Stimulated activated naive CD8-positive, alpha-beta T cell treated with anti-CD3 and anti-CD28 coated beads, Interleukin-15, amount 100 ng/mL, for 72 hours (primary cell): ENCODE measurements at regions not wholly inside any gene's neighbourhood (a gene's known extent, or its start where the extent isn't known, plus 50 kb on each side); places are given as distances from the start of the nearest gene placed in this dataset.

Experiments
- ATAC-seq: fragments of 150-1000 bp; cut with Tn5 transposase; 2 replicates; pipeline ENCODE4 v1.10.0; 2021; ENCODE audit warnings: mild to moderate bottlenecking, moderate library complexity
- DNase-seq, 2 donors: peaks; one replicate each; pipeline ENCODE4 v3.0.0; 2021 to 2022
- H3K27ac Mint-ChIP-seq, 2 donors: one replicate each; pipeline ENCODE4 v1.8.0; 2022; ENCODE audit warnings: mild to moderate bottlenecking in 2 of 2, mixed read lengths in 2 of 2, moderate library complexity in 2 of 2
- H3K27me3 Mint-ChIP-seq: one replicate; pipeline ENCODE4 v1.8.0; 2022; ENCODE audit warnings: mixed read lengths
- H3K4me1 Mint-ChIP-seq: one replicate; pipeline ENCODE4 v1.8.0; 2022; ENCODE audit warnings: mild to moderate bottlenecking, mixed read lengths
- H3K4me3 Mint-ChIP-seq, 2 donors: one replicate each; pipeline ENCODE4 v1.8.0; 2022; ENCODE audit warnings: mild to moderate bottlenecking in 2 of 2, mixed read lengths in 2 of 2, moderate library complexity in 1 of 2
- H3K9me3 Mint-ChIP-seq, 2 donors: one replicate each; pipeline ENCODE4 v1.8.0; 2022; ENCODE audit warnings: mixed read lengths in 2 of 2

DNA sequence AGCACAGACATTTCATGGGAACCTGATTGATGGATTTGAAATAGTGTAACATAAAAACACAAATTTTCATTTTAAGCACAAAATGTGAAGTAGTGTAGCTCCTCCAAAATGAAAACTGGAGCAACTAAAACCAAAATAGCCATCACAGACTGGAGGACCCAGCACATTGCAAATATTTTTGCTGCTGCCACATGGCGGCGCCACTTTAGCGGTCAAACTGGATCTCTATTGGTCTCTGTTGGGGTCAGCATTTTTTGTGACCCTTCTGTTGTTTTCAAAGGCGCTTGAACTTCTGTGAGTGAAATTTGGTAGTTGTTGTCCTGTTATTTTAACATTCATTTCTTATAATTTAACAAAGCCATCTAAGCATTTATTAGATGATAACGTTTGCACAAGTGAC is 259.9 kb downstream of the IL20RB start:
- no peaks in the 10 kb centered on the region for H3K27me3 Mint-ChIP-seq
- no peak overlapping the region for H3K4me3 Mint-ChIP-seq
- no peaks in the 10 kb centered on the region for H3K4me1 Mint-ChIP-seq
- H3K27ac Mint-ChIP-seq, result no peak overlapping the region
- H3K9me3 Mint-ChIP-seq, result peaks cover 7 to 11% of the 10 kb centered on the region in 2 donors
- no peak for ATAC-seq
- DNase-seq, result no peak

DNA sequence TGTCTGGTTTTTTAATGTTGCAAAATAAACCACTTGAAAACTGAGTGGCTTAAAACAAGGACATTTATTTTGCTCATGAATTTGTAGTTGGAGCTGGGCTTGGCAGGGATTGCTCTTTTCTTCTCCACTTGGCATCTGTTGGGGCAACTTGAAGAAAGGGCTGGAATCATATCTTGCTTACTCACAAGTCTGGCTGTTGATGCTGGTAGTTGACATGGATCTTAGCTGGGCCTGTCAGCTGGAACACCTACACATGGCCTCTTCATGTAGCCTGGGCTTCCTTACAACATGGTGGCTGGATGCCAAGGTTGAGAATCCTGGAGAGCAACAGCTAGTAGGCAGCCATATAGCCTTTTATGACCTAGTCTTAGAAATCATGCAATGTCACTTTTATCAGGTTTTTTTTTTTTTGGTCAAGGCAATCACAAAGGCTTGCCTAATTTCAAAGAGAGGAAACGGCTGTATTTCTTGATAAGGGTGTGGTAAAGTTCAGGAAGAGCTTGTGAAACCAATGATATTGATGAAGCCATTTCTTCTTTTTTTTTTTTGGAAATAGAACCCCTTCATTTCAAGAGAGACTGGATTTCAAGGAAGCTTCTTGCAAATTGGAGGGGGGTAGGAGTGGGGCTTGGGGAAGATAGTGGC is 262.1 kb downstream of the IL20RB start:
- Mint-ChIP-seq H3K27me3 (no peaks in the 10 kb centered on the region), H3K4me3 (no peak overlapping the region), H3K4me1 (no peaks in the 10 kb centered on the region), H3K27ac (no peak overlapping the region), H3K9me3 (peaks cover 7 to 11% of the 10 kb centered on the region in 2 donors)
- ATAC-seq (no peak), DNase-seq (no peak)

GRCh38 chr3:137222736-137223225 is 265.0 kb downstream of the IL20RB start:
- no peak overlapping the region for H3K27ac Mint-ChIP-seq
- ATAC-seq (no peak), DNase-seq (no peak)
- H3K4me3 Mint-ChIP-seq, result no peak overlapping the region
- H3K27me3 Mint-ChIP-seq, result peaks cover 11% of the 10 kb centered on the region
- H3K9me3 Mint-ChIP-seq, result peaks cover 7% of the 10 kb centered on the region in 2 donors
- no peaks in the 10 kb centered on the region for H3K4me1 Mint-ChIP-seq

DNA sequence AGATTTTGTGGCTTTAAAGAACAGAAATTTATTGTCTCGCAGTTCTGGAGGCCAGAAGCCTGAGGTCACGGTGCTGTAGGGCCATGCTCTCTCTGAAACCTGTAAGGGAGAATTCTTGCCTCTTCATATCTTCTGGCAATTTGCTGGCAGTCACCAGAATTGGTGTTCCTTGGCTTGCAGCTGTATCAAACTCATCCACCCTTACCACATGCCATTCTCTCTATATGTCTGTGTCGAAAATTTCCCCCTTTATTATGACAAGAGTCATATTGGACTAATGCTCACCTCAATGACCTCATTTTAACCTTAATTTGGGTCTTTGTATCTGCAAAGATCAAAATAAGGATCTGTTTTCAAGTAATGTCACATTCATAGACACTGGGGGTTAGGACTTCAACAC is 266.7 kb downstream of the IL20RB start:
- H3K27ac Mint-ChIP-seq, result no peak overlapping the region
- H3K4me3 Mint-ChIP-seq, result no peak overlapping the region
- H3K4me1 Mint-ChIP-seq, result no peaks in the 10 kb centered on the region
- peaks cover 3 to 7% of the 10 kb centered on the region in 2 donors for H3K9me3 Mint-ChIP-seq
- H3K27me3 Mint-ChIP-seq, result peaks cover 23% of the 10 kb centered on the region
- no peak for DNase-seq
- ATAC-seq, result no peak

GRCh38 chr3:137242836-137243400 is 285.1 kb downstream of the IL20RB start:
- no peak for ATAC-seq
- Mint-ChIP-seq H3K9me3 (peaks cover 0 to 7% of the 10 kb centered on the region in 2 donors), H3K4me3 (no peak overlapping the region), H3K27ac (no peak overlapping the region), H3K4me1 (no peaks in the 10 kb centered on the region), H3K27me3 (peaks cover 4% of the 10 kb centered on the region)
- DNase-seq, result no peak

DNA sequence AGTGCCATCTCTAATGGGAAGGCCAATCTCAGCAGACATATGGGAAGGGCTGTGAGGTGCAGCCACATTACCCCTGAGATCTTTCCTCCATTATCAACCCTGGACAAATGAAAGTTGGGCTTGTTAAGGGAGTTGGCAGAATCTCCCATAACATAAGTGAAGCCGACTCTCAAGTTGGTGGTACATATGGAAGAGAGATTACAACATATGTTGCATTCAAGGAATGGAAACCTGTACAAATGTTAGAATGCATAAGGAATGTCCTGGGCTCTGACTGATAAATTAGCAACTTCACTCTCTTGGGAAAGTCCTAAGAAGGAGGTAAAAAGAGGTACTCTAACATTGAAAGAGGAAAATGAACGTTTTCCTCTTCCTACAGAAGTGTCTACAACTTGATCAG is 288.7 kb downstream of the IL20RB start:
- no peak overlapping the region for H3K27ac Mint-ChIP-seq
- H3K9me3 Mint-ChIP-seq, result peaks cover 0 to 16% of the 10 kb centered on the region in 2 donors

DNA sequence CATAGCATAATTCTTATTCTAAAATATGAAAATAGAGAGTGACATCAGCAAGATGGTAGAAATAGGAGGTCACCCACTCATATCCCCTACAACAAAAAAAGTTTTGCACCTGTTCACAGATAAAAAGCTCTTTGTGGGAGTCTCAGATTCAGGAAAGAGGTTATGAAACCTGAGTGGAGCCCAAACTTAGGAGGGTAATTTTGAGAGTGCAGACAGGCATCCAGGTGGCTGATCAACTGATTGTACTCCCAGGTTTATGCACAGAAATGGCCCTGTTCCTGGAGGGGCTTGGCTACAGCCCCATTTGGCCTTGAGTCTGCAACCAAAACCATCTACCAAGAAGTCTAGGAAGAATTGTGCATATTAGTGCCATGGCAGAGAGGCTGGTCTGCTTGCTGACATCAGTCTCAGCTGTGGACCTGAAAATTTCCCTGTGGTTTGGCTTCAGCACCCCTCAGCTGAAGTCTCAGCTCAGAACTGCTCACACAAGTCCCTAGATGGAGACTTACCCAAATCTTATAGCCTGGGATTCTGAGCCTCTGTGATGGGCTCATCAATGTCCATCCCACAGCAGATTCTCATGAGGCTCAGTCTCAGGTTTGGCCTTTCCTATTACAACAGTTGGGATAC is 291.6 kb downstream of the IL20RB start:
- Mint-ChIP-seq H3K27ac (no peak overlapping the region), H3K4me1 (no peaks in the 10 kb centered on the region), H3K27me3 (no peaks in the 10 kb centered on the region), H3K4me3 (no peak overlapping the region), H3K9me3 (peaks cover 0 to 27% of the 10 kb centered on the region in 2 donors)
- DNase-seq (no peak), ATAC-seq (no peak)

More for the DNA sequence above, 288.7 kb downstream of the IL20RB start:
- no peaks in the 10 kb centered on the region for H3K27me3 Mint-ChIP-seq
- H3K4me3 Mint-ChIP-seq, result no peak overlapping the region
- no peak for ATAC-seq
- no peak for DNase-seq
- H3K4me1 Mint-ChIP-seq, result no peaks in the 10 kb centered on the region

- H3K27ac Mint-ChIP-seq, result no peak overlapping the region
- DNase-seq, result no peak
- ATAC-seq, result no peak
- H3K9me3 Mint-ChIP-seq, result peaks cover 5 to 6% of the 10 kb centered on the region in 2 donors
- no peaks in the 10 kb centered on the region for H3K4me1 Mint-ChIP-seq
- peaks cover under 1% of the 10 kb centered on the region for H3K27me3 Mint-ChIP-seq
- H3K4me3 Mint-ChIP-seq, result no peak overlapping the region
These were observed 301.3 kb downstream of the IL20RB start for GRCh38 chr3:137259089-137259488.

DNA sequence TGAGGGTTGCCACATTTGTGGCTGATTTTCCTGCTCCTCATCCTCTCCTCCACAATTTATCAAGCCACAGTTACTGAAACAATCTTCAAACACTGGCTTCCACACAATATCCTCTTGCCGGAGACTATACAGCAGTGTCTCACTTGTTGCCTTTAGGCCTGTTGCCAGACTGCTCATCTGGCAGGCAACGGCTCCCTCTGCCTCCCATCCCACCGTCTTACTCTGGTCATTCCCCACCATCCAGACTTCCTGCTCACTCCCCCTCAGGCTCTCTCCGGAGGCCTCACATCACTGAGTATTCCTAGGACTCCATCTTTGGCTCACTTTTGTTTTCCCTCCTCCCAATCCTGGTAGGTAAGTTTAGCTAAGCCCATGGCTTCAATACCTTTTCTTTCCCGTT is 301.9 kb downstream of the IL20RB start:
- Mint-ChIP-seq H3K4me1 (no peaks in the 10 kb centered on the region), H3K9me3 (peaks cover 0 to 5% of the 10 kb centered on the region in 2 donors), H3K27ac (no peak overlapping the region), H3K4me3 (no peak overlapping the region), H3K27me3 (peaks cover 6% of the 10 kb centered on the region)
- DNase-seq (no peak), ATAC-seq (no peak)

GRCh38 chr3:137264071-137264820 is 306.5 kb downstream of the IL20RB start:
- Mint-ChIP-seq H3K4me1 (no peaks in the 10 kb centered on the region), H3K27me3 (peaks cover 7% of the 10 kb centered on the region), H3K4me3 (no peak overlapping the region), H3K9me3 (peaks cover 0 to 5% of the 10 kb centered on the region in 2 donors), H3K27ac (no peak overlapping the region)
- DNase-seq (no peak), ATAC-seq (no peak)

GRCh38 chr3:137264843-137265330 is 307.1 kb downstream of the IL20RB start:
- Mint-ChIP-seq H3K9me3 (peaks cover 0 to 1% of the 10 kb centered on the region in 2 donors), H3K27me3 (peaks cover 7% of the 10 kb centered on the region), H3K4me1 (no peaks in the 10 kb centered on the region)

GRCh38 chr3:137282871-137283270 is 325.1 kb downstream of the IL20RB start:
- Mint-ChIP-seq H3K9me3 (no peaks in the 10 kb centered on the region), H3K4me1 (no peaks in the 10 kb centered on the region), H3K27me3 (no peaks in the 10 kb centered on the region), H3K4me3 (no peak overlapping the region), H3K27ac (no peak overlapping the region)
- ATAC-seq (no peak), DNase-seq (no peak)

More at GRCh38 chr3:137264843-137265330, 307.1 kb downstream of the IL20RB start:
- no peak for ATAC-seq
- Mint-ChIP-seq H3K27ac (no peak overlapping the region), H3K4me3 (no peak overlapping the region)
- no peak for DNase-seq

- Mint-ChIP-seq H3K27ac (no peak overlapping the region), H3K9me3 (no peaks in the 10 kb centered on the region), H3K4me1 (no peaks in the 10 kb centered on the region), H3K4me3 (no peak overlapping the region), H3K27me3 (no peaks in the 10 kb centered on the region)
- ATAC-seq (no peak), DNase-seq (no peak)
These were observed 328.1 kb downstream of the IL20RB start for GRCh38 chr3:137285924-137286323.

GRCh38 chr3:137293086-137293485 is 335.3 kb downstream of the IL20RB start:
- Mint-ChIP-seq H3K4me1 (no peaks in the 10 kb centered on the region), H3K9me3 (no peaks in the 10 kb centered on the region), H3K27me3 (no peaks in the 10 kb centered on the region)

GRCh38 chr3:137294139-137294538 is 336.4 kb downstream of the IL20RB start:
- no peaks in the 10 kb centered on the region for H3K9me3 Mint-ChIP-seq
- no peak for DNase-seq
- H3K4me1 Mint-ChIP-seq, result no peaks in the 10 kb centered on the region
- no peaks in the 10 kb centered on the region for H3K27me3 Mint-ChIP-seq
- no peak overlapping the region for H3K4me3 Mint-ChIP-seq
- ATAC-seq, result no peak
- no peak overlapping the region for H3K27ac Mint-ChIP-seq

More at GRCh38 chr3:137293086-137293485, 335.3 kb downstream of the IL20RB start:
- DNase-seq, result no peak
- Mint-ChIP-seq H3K4me3 (no peak overlapping the region), H3K27ac (no peak overlapping the region)
- no peak for ATAC-seq
